HCT116 (cell line): ENCODE measurements at regions not wholly inside any gene's neighbourhood (a gene's known extent, or its start where the extent isn't known, plus 50 kb on each side); places are given as distances from the start of the nearest gene placed in this dataset.

Source experiments
- ATAC-seq: fragments of 200-7000 bp; cut with Tn5 transposase; 2 replicates; pipeline ENCODE4 v1.9.1; 2020; ENCODE audit warnings: mild to moderate bottlenecking, moderate library complexity
- BruUV-seq: library from RNA; stranded (reverse); fragments of 400-500 nt; replicated peaks from 2 replicates; lab custom pipeline; 2021; lab: Mats Ljungman, UMichigan
- CTCF ChIA-PET: fragments of 300-600 bp; sonication (Branson Sonifier 250); formaldehyde crosslinking; loops from one replicate; lab custom pipeline; 2021; ENCODE audit warnings: antibody characterized with exemption; lab: Charles Lee
- POLR2A ChIA-PET: fragments of 300-600, 350-600 bp; sonication (Branson Sonifier 250); formaldehyde crosslinking; loops from one replicate; lab custom pipeline; 2021; ENCODE audit warnings: antibody characterized with exemption; lab: Charles Lee
- RAD21 ChIA-PET, 2 experiments: fragments of 300-600 bp; sonication (Branson Sonifier 250); formaldehyde crosslinking; loops; one replicate each; lab custom pipeline; 2023; ENCODE audit warnings: low total read pairs in 2 of 2; ENCODE audit not compliant: uncharacterized antibody in 2 of 2, unreplicated experiment in 2 of 2, low non-redundant PET in 1 of 2; lab: Charles Lee
- DNase-seq: peaks from one replicate; pipeline ENCODE4 v3.0.0-alpha.2; 2010; ENCODE audit warnings: low read depth, low spot score
- H2AFZ ChIP-seq: fragments of 200-600 bp; shearing (Covaris generic), sonication (generic); 2 replicates; pipeline ENCODE4 v1.6.1; 2017; ENCODE audit warnings: low read depth, mixed run types, mixed read lengths, antibody characterized with exemption, low read length; ENCODE audit not compliant: poor library complexity, severe bottlenecking
- H3K27ac ChIP-seq: 2 replicates; pipeline ENCODE4 v1.5.1; 2012; ENCODE audit warnings: low read depth, low read length
- H3K27me3 ChIP-seq: fragments of 200-600 bp; sonication (generic); 2 replicates; pipeline ENCODE4 v1.6.1; 2016; ENCODE audit warnings: mixed run types, low read length, mixed read lengths; ENCODE audit not compliant: insufficient read depth
- H3K36me3 ChIP-seq, 2 experiments: fragments of 200-500 bp in 1 of 2; fragments of 200-600 bp in 1 of 2; sonication (Bioruptor generic) in 1 of 2; sonication (generic) in 1 of 2; 2 replicates each; pipeline versions ENCODE4 v1.5.1 to v1.6.1; 2014 to 2016; ENCODE audit warnings: low read length in 2 of 2, inconsistent platforms in 1 of 2, mixed read lengths in 1 of 2, mixed run types in 1 of 2; ENCODE audit not compliant: insufficient read depth in 2 of 2, control insufficient read depth in 1 of 2
- H3K4me1 ChIP-seq, 2 experiments: fragments of 200-600 bp in 1 of 2; sonication (generic) in 1 of 2; 2 replicates each; pipeline versions ENCODE4 v1.5.1 to v1.6.1; 2012 to 2017; ENCODE audit warnings: low read length in 2 of 2, inconsistent platforms in 1 of 2, mild to moderate bottlenecking in 1 of 2, mixed read lengths in 1 of 2, mixed run types in 1 of 2, moderate library complexity in 1 of 2; ENCODE audit not compliant: insufficient read depth in 2 of 2, control insufficient read depth in 1 of 2
- H3K4me2 ChIP-seq: fragments of 200-600 bp; sonication (generic); 2 replicates; pipeline ENCODE4 v1.6.1; 2017; ENCODE audit warnings: mixed run types, low read length, mixed read lengths
- H3K4me3 ChIP-seq, 2 experiments: fragments of 200-600 bp in 1 of 2; sonication (generic) in 1 of 2; replicated peaks in 1 of 2; 2 replicates each; pipeline ENCODE4 v1.5.1; 2011 to 2016; ENCODE audit warnings: low read length in 2 of 2, control low read depth in 1 of 2, low read depth in 1 of 2, mild to moderate bottlenecking in 1 of 2, mixed read lengths in 1 of 2, mixed run types in 1 of 2
- H3K79me2 ChIP-seq: fragments of 200-600 bp; sonication (generic); 2 replicates; pipeline ENCODE4 v1.6.1; 2017; ENCODE audit warnings: mild to moderate bottlenecking, mixed run types, low read length, moderate library complexity, mixed read lengths; ENCODE audit not compliant: insufficient read depth
- H3K9ac ChIP-seq: fragments of 200-600 bp; sonication (generic); 2 replicates; pipeline ENCODE4 v1.6.1; 2016; ENCODE audit warnings: low read length, mixed read lengths
- H3K9me2 ChIP-seq: fragments of 200-600 bp; sonication (generic), shearing (Covaris generic); 2 replicates; pipeline ENCODE4 v1.6.1; 2017; ENCODE audit warnings: mixed run types, mild to moderate bottlenecking, moderate library complexity; ENCODE audit not compliant: insufficient read depth
- H3K9me3 ChIP-seq, 2 experiments: fragments of 200-500 bp in 1 of 2; fragments of 200-600 bp in 1 of 2; sonication (Bioruptor generic) in 1 of 2; sonication (generic) in 1 of 2; 2 replicates each; pipeline ENCODE4 v1.6.1; 2014 to 2017; ENCODE audit warnings: low read length in 2 of 2, mixed read lengths in 2 of 2, inconsistent platforms in 1 of 2, low read depth in 1 of 2, mild to moderate bottlenecking in 1 of 2, mixed run types in 1 of 2, moderate library complexity in 1 of 2; ENCODE audit not compliant: control insufficient read depth in 1 of 2, insufficient read depth in 1 of 2
- H4K20me1 ChIP-seq: fragments of 200-600 bp; sonication (generic), shearing (Covaris generic); 2 replicates; pipeline ENCODE4 v1.6.1; 2017; ENCODE audit warnings: mixed run types, mild to moderate bottlenecking, moderate library complexity; ENCODE audit not compliant: insufficient read depth
- CBX3 ChIP-seq: IDR thresholded peaks from 2 replicates; pipeline ENCODE4 v1.6.1; 2012; ENCODE audit warnings: low read depth
- CTCF ChIP-seq, 3 experiments: fragments of 200-600 bp in 1 of 3; sonication (generic) in 1 of 3; IDR thresholded peaks in 2 of 3; conservative IDR thresholded peaks in 1 of 3; 2 replicates each; pipeline ENCODE4 v1.5.1; 2012 to 2017; ENCODE audit warnings: low read depth in 2 of 3, low read length in 2 of 3, antibody characterized with exemption in 1 of 3, borderline replicate concordance in 1 of 3, control low read depth in 1 of 3, mild to moderate bottlenecking in 1 of 3, mixed read lengths in 1 of 3, mixed run types in 1 of 3, moderate library complexity in 1 of 3; ENCODE audit not compliant: insufficient read depth in 1 of 3
- ELF1 ChIP-seq: IDR thresholded peaks from 2 replicates; pipeline ENCODE4 v1.6.1; 2012; ENCODE audit warnings: low read depth, borderline replicate concordance
- EZH2 ChIP-seq: fragments of 200-600 bp; sonication (generic); IDR thresholded peaks from 2 replicates; pipeline ENCODE4 v1.6.1; 2017; ENCODE audit warnings: antibody characterized with exemption, mixed run types
- EZH2phosphoT487 ChIP-seq: fragments of 200-600 bp; IDR thresholded peaks from 2 replicates; pipeline ENCODE4 v1.6.1; 2018; ENCODE audit warnings: antibody characterized with exemption, borderline replicate concordance
- FOSL1 ChIP-seq: IDR thresholded peaks from 2 replicates; pipeline ENCODE4 v1.6.1; 2012; ENCODE audit warnings: low read depth
- JUND ChIP-seq: IDR thresholded peaks from 2 replicates; pipeline ENCODE4 v1.6.1; 2012
- POLR2A ChIP-seq: IDR thresholded peaks from 2 replicates; pipeline ENCODE4 v1.7.0; 2011; ENCODE audit warnings: borderline replicate concordance; ENCODE audit not compliant: insufficient read depth, insufficient read length; ENCODE audit errors: extremely low read depth
- RAD21 ChIP-seq: IDR thresholded peaks from 2 replicates; pipeline ENCODE4 v1.6.1; 2012; ENCODE audit warnings: low read depth, mild to moderate bottlenecking
- SIN3A ChIP-seq: IDR thresholded peaks from 2 replicates; pipeline ENCODE4 v1.6.1; 2012; ENCODE audit warnings: low read depth
- TCF7L2 ChIP-seq: IDR thresholded peaks from 2 replicates; pipeline ENCODE4 v1.7.0; 2011; ENCODE audit warnings: borderline replicate concordance, inconsistent platforms; ENCODE audit not compliant: insufficient read depth, insufficient read length; ENCODE audit errors: extremely low read depth
- ZFX ChIP-seq: fragments of 450-650 bp; IDR thresholded peaks from 2 replicates; pipeline ENCODE4 v1.6.1; 2017
- intact Hi-C: fragments of 100-400 bp; cut with micrococcal nuclease; formaldehyde crosslinking; loops from 2 replicates; pipeline ENCODE4 v1.10.0; 2022
- TF ChIP-seq, protein P1 (sequence below): IDR thresholded peaks from 2 replicates; pipeline ENCODE4 v1.6.1; 2012
- TF ChIP-seq, protein P2 (sequence below): IDR thresholded peaks from 2 replicates; pipeline ENCODE4 v1.6.1; 2011; ENCODE audit warnings: mild to moderate bottlenecking, low read length, moderate library complexity; ENCODE audit not compliant: insufficient replicate concordance; ENCODE audit errors: extremely low read depth
- TF ChIP-seq, protein P3 (sequence below): IDR thresholded peaks from 2 replicates; pipeline ENCODE4 v1.6.1; 2012

- Histone ChIP-seq H3K4me1 (no peaks in the 10 kb centered on the region), H2AFZ (no peak overlapping the region), H3K9ac (no peak overlapping the region), H3K9me2 (no peaks in the 10 kb centered on the region), H3K4me3 (no peak overlapping the region), H3K27ac (no peak overlapping the region), H3K9me3 (no peaks in the 10 kb centered on the region)
- RAD21 ChIA-PET, result no interaction called here
- 0 out of 2 replicates have a peak, but pooled peaks have one; percentile 55 for ATAC-seq
- TF ChIP-seq RAD21 (no peak), CTCF (IDR thresholded peaks at IDR 0.05 in 2 of 3, conservative IDR thresholded peaks at IDR 0.05 in 1 of 3; ENCODE audit: borderline replicate concordance in 1 of 3, insufficient read depth in 1 of 3, low read depth in 2 of 3, low read length in 2 of 3) (peak in 2 of 3 experiments; percentile 21 to 45; a peak in 3 of 6 replicates)
- TF ChIP-seq, protein P1, sequence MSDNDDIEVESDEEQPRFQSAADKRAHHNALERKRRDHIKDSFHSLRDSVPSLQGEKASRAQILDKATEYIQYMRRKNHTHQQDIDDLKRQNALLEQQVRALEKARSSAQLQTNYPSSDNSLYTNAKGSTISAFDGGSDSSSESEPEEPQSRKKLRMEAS, result no peak
- TF ChIP-seq, all 23 proteins: peak for 1
- Histone ChIP-seq H3K36me3 (no peaks in the 10 kb centered on the region), H3K79me2 (no peaks in the 10 kb centered on the region), H3K4me2 (no peak overlapping the region), H4K20me1 (no peaks in the 10 kb centered on the region), H3K27me3 (no peaks in the 10 kb centered on the region)
- no peak for DNase-seq
- intact Hi-C loops, result no loop called here
- CTCF ChIA-PET, result no interaction called here
- POLR2A ChIA-PET, result no interaction called here
- BruUV-seq, result no TSS peak
These were observed 1586.4 kb upstream of the SPRY2 start for GRCh38 chr13:81927347-81927746.

- Histone ChIP-seq H4K20me1 (no peaks in the 10 kb centered on the region), H3K27ac (no peak overlapping the region), H3K9me2 (no peaks in the 10 kb centered on the region), H3K4me1 (no peaks in the 10 kb centered on the region), H3K27me3 (no peaks in the 10 kb centered on the region), H3K9me3 (no peaks in the 10 kb centered on the region), H3K4me2 (no peak overlapping the region), H3K4me3 (no peak overlapping the region), H3K79me2 (no peaks in the 10 kb centered on the region), H3K9ac (no peak overlapping the region), H2AFZ (no peak overlapping the region), H3K36me3 (no peaks in the 10 kb centered on the region)
- POLR2A ChIA-PET, result no interaction called here
- BruUV-seq, result no TSS peak
- DNase-seq (no peak), ATAC-seq (no peak)
- CTCF ChIA-PET, result no interaction called here
- intact Hi-C loops, result no loop called here
- RAD21 ChIA-PET, result no interaction called here
- no peak for TF ChIP-seq EZH2phosphoT487
- TF ChIP-seq, protein P1, result no peak
- TF ChIP-seq SIN3A, result no peak
- TF ChIP-seq ZFX, result no peak
- TF ChIP-seq ELF1, result no peak
- no peak for TF ChIP-seq CBX3
- TF ChIP-seq, protein P2, sequence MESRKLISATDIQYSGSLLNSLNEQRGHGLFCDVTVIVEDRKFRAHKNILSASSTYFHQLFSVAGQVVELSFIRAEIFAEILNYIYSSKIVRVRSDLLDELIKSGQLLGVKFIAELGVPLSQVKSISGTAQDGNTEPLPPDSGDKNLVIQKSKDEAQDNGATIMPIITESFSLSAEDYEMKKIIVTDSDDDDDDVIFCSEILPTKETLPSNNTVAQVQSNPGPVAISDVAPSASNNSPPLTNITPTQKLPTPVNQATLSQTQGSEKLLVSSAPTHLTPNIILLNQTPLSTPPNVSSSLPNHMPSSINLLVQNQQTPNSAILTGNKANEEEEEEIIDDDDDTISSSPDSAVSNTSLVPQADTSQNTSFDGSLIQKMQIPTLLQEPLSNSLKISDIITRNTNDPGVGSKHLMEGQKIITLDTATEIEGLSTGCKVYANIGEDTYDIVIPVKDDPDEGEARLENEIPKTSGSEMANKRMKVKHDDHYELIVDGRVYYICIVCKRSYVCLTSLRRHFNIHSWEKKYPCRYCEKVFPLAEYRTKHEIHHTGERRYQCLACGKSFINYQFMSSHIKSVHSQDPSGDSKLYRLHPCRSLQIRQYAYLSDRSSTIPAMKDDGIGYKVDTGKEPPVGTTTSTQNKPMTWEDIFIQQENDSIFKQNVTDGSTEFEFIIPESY, result no peak
- TF ChIP-seq, protein P3, sequence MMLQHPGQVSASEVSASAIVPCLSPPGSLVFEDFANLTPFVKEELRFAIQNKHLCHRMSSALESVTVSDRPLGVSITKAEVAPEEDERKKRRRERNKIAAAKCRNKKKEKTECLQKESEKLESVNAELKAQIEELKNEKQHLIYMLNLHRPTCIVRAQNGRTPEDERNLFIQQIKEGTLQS, result no peak
- TF ChIP-seq TCF7L2, result no peak
- TF ChIP-seq EZH2, result no peak
- TF ChIP-seq POLR2A, result no peak
- TF ChIP-seq FOSL1, result no peak
- TF ChIP-seq JUND, result no peak
These were observed 1576.9 kb upstream of the SPRY2 start for GRCh38 chr13:81917810-81918209.
